HG03039 (cell line): ENCODE measurements at regions not wholly inside any gene's neighbourhood (a gene's known extent, or its start where the extent isn't known, plus 50 kb on each side); places are given as distances from the start of the nearest gene placed in this dataset.
A peak's percentile ranks its signal among the peaks of the same experiment; 100 is the strongest.

ENCODE experiments used
- ATAC-seq: cut with Tn5 transposase; IDR thresholded peaks from one replicate; pipeline ENCODE4 v1.9.1; 2021; ENCODE audit warnings: mild to moderate bottlenecking, moderate library complexity; ENCODE audit not compliant: unreplicated experiment

GRCh38 chr1:166221316-166221715 is 54.5 kb upstream of the FAM78B start:
- ATAC-seq: peak; percentile 54

GRCh38 chr1:166233750-166234366 is 67.1 kb upstream of the FAM78B start:
- no peak for ATAC-seq

- no peak for ATAC-seq
Observed at GRCh38 chr1:166235728-166236127, 68.9 kb upstream of the FAM78B start.

- no peak for ATAC-seq
Observed at GRCh38 chr1:166237675-166238074, 70.9 kb upstream of the FAM78B start.

GRCh38 chr1:166253076-166253779 is 86.4 kb upstream of the FAM78B start:
- no peak for ATAC-seq

- no peak for ATAC-seq
Observed at GRCh38 chr1:166258017-166258416, 91.2 kb upstream of the FAM78B start.

- ATAC-seq: no peak
Observed at GRCh38 chr1:166261511-166261910, 94.7 kb upstream of the FAM78B start.

- no peak for ATAC-seq
Observed at GRCh38 chr1:166270476-166271150, 103.8 kb upstream of the FAM78B start.

- ATAC-seq: no peak
Observed at GRCh38 chr1:166271151-166271538, 104.3 kb upstream of the FAM78B start.

- ATAC-seq: peak; percentile 51
Observed at GRCh38 chr1:166272155-166272554, 105.4 kb upstream of the FAM78B start.

- ATAC-seq: no peak
Observed at GRCh38 chr1:166272851-166273250, 106.0 kb upstream of the FAM78B start.

- ATAC-seq: no peak
Observed at GRCh38 chr1:166273618-166274017, 106.8 kb upstream of the FAM78B start.

- ATAC-seq: no peak
Observed at GRCh38 chr1:166282391-166283137, 115.8 kb upstream of the FAM78B start.

GRCh38 chr1:166283190-166283589 is 116.4 kb upstream of the FAM78B start:
- no peak for ATAC-seq

GRCh38 chr1:166283600-166283999 is 116.8 kb upstream of the FAM78B start:
- no peak for ATAC-seq

- no peak for ATAC-seq
Observed at GRCh38 chr1:166289309-166290050, 122.7 kb upstream of the FAM78B start.

- ATAC-seq: no peak
Observed at GRCh38 chr1:166295656-166296055, 128.9 kb upstream of the FAM78B start.

- ATAC-seq: no peak
Observed at GRCh38 chr1:166297993-166298392, 131.2 kb upstream of the FAM78B start.

- ATAC-seq: no peak
Observed at GRCh38 chr1:166300767-166301166, 134.0 kb upstream of the FAM78B start.

- no peak for ATAC-seq
Observed at GRCh38 chr1:166302989-166303758, 136.4 kb upstream of the FAM78B start.
